ENCODE measurements at regions not wholly inside any gene's neighbourhood (a gene's known extent, or its start where the extent isn't known, plus 50 kb on each side); places are given as distances from the start of the nearest gene placed in this dataset.
A peak's percentile ranks its signal among the peaks of the same experiment; 100 is the strongest.
"Not testable (repeated sequence)": the region's sequence is repeated elsewhere in the genome, so short reads cannot be mapped to it uniquely, and the experiment has no call there.

DNA sequence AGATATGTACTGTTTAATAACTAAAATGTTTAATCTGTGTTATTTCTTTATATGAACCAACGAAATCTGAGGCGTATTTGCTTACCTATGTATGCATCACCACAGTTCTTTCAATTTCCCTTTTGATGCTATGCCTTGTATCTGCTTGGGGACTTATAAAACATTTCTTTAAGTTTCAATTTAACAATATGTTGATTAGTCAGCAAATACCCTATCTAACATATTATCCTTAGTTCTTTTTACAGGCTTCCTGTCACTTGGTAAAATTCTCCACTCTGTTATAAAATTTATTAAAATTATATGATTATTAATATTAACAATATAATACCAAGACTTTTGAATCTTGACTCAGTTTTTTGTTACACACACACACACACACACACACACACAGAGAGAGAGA, 174.3 kb downstream of the CPS1 start:
- H3K9me3 ChIP-seq, result no peaks in the 10 kb centered on the region
- no peaks in the 10 kb centered on the region for H3K4me1 ChIP-seq
- DNase-seq, result no peak
- no peak overlapping the region for H3K4me3 ChIP-seq
- no peaks in the 10 kb centered on the region for H3K36me3 ChIP-seq (replicated peaks in 1 of 2; ENCODE audit: insufficient read depth in 1 of 2, low read depth in 2 of 2)
- WGBS, 2 donors, result 92 to 94% methylated on average over 2 of the region's 2 CpGs
- intact Hi-C loops (cut with DNase I), result no loop called here
- H3K27ac ChIP-seq, result no peak overlapping the region
- no peak for ATAC-seq
- H3K27me3 ChIP-seq, result no peaks in the 10 kb centered on the region
- TF ChIP-seq CTCF (IDR thresholded peaks at IDR 0.05) (no peak), POLR2A (IDR thresholded peaks at IDR 0.05) (no peak)

DNA sequence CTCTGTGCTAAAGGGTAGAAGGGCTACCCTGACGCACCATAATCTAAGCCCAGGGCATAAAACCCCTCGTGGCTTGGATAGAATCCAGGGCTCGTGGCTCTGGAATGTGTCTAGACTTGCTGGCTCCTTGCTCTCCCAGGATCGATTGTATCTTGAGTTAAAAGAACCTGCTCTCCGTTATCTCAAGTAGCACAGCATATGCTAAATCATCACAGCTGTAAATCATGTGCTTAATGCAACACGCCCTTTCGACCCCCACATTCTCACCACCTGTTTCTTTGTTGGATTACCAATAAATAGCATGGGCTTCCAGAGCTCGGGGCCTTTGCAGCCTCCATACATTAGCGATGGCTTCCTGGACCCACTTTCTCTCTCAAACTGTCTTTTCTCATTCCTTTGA, 190.4 kb downstream of the CPS1 start:
- ATAC-seq; intact Hi-C loops (cut with DNase I); H3K4me3 ChIP-seq; H3K27ac ChIP-seq; H3K4me1 ChIP-seq; DNase-seq; H3K27me3 ChIP-seq; H3K9me3 ChIP-seq; H3K36me3 ChIP-seq (replicated peaks in 1 of 2; ENCODE audit: insufficient read depth in 1 of 2, low read depth in 2 of 2): not testable (repeated sequence)
- WGBS, 2 donors, result 38 to 40% methylated on average over 9 of the region's 9 CpGs

DNA sequence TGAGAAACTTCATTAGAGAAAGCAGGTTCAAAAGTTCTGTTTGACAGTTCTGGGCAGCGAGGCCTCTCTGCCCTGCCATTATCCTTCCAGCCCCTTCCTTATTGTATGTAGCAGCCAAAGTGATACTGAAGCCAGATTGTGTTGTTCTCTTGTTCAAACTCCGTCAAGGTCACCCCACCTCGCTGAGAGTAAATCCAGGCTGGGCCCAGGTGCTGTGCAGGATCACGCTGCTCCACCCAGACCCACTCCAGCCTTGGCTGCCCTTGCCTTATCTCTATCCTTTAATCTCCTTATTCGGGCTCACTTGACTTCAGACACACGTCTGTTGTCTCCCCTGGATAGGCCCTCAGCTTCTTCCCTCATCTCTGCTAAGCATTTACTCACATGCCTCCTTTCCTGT, 196.1 kb downstream of the CPS1 start:
- 22 to 25% methylated on average over 6 of the region's 6 CpGs for WGBS, 2 donors
- H3K27ac ChIP-seq, result peak overlapping the region in 2 of 4 donors; percentile 16 to 25

DNA sequence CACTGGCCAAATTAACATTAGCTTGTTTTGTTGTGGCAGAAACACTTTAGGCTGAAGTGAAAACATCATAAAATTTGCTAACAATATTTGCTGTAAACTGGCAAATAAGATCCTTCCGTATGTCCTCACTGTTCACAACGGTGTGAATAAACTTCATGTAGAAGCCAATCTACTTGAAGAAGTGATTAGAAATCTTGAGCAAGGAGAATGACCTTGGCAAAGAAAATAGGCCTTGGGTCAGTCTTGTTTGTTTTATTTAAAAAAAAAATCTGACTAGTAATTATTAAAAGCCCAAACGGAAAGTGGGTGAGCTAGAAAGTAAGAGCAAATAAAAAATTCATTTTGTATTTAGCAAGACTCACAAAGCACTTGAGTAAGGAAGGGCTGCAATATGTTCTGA, 197.0 kb downstream of the CPS1 start:
- Histone ChIP-seq H3K4me3 (no peak overlapping the region), H3K27me3 (no peaks in the 10 kb centered on the region), H3K27ac (peak overlapping the region in 2 of 4 donors; percentile 16 to 25), H3K9me3 (no peaks in the 10 kb centered on the region), H3K36me3 (replicated peaks in 1 of 2; ENCODE audit: insufficient read depth in 1 of 2, low read depth in 2 of 2) (no peaks in the 10 kb centered on the region), H3K4me1 (peaks cover 20% of the 10 kb centered on the region)
- intact Hi-C loops (cut with DNase I), result no loop called here
- TF ChIP-seq POLR2A (IDR thresholded peaks at IDR 0.05), result no peak
- no peak for TF ChIP-seq CTCF (IDR thresholded peaks at IDR 0.05)
- WGBS, 2 donors, result 22 to 31% methylated on average over 3 of the region's 3 CpGs
- DNase-seq, result no peak
- ATAC-seq, result peak; percentile 69

More for the DNA sequence above, 196.1 kb downstream of the CPS1 start:
- H3K4me1 ChIP-seq, result peaks cover 20% of the 10 kb centered on the region
- no peaks in the 10 kb centered on the region for H3K27me3 ChIP-seq
- H3K9me3 ChIP-seq, result no peaks in the 10 kb centered on the region
- intact Hi-C loops (cut with DNase I), result no loop called here
- no peak overlapping the region for H3K4me3 ChIP-seq
- no peak for TF ChIP-seq CTCF (IDR thresholded peaks at IDR 0.05)
- TF ChIP-seq POLR2A (IDR thresholded peaks at IDR 0.05), result no peak
- DNase-seq (peak; percentile 49 to 69 (median 58)), ATAC-seq (peak; percentile 82)
- no peaks in the 10 kb centered on the region for H3K36me3 ChIP-seq (replicated peaks in 1 of 2; ENCODE audit: insufficient read depth in 1 of 2, low read depth in 2 of 2)

- Histone ChIP-seq H3K4me3 (no peak overlapping the region), H3K27me3 (no peaks in the 10 kb centered on the region), H3K9me3 (no peaks in the 10 kb centered on the region), H3K4me1 (peaks cover 20% of the 10 kb centered on the region), H3K27ac (no peak overlapping the region), H3K36me3 (replicated peaks in 1 of 2; ENCODE audit: insufficient read depth in 1 of 2, low read depth in 2 of 2) (no peaks in the 10 kb centered on the region)
- ATAC-seq (no peak), DNase-seq (no peak)
- TF ChIP-seq CTCF (IDR thresholded peaks at IDR 0.05) (no peak), POLR2A (IDR thresholded peaks at IDR 0.05) (no peak)
- intact Hi-C loops (cut with DNase I), result no loop called here
Measured at GRCh38 chr2:210756855-210757254, 200.5 kb downstream of the CPS1 start.

Measured in body of pancreas (tissue), 4 donors.